D341Med (cell line): ENCODE measurements at regions not wholly inside any gene's neighbourhood (a gene's known extent, or its start where the extent isn't known, plus 50 kb on each side); places are given as distances from the start of the nearest gene placed in this dataset.

Experiments used
- DNase-seq: peaks from one replicate; pipeline ENCODE4 v3.0.0; 2012; ENCODE audit warnings: low spot score

DNA sequence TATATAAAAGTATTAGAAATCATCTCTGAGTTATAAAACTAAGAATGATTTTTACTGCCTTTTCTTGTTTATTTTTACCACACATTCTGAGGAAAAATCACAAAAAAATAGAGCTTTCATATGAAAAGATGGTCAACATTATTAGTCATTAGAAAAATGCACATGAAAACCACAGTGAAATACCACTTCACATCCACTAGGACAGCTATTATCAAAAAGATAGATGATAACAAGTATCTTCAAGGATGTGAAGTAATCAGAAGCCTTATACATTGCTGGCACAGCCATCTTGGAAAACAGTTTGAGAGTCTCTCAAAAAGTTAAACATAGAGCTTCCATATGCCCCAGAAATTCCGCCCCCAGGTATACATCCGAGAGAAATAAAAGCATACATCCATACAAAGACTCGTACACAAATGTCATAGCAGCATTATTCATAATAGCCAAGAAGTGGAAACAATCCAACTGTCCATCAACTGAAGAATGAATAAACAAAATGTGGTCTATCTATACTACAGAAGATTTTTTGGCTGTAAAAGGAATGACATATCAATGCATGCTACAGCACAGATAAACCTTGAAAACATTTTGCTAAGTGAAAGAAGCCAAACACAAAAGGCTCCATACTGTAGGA is 523.9 kb downstream of the FUT8 start:
- no peak for DNase-seq

DNA sequence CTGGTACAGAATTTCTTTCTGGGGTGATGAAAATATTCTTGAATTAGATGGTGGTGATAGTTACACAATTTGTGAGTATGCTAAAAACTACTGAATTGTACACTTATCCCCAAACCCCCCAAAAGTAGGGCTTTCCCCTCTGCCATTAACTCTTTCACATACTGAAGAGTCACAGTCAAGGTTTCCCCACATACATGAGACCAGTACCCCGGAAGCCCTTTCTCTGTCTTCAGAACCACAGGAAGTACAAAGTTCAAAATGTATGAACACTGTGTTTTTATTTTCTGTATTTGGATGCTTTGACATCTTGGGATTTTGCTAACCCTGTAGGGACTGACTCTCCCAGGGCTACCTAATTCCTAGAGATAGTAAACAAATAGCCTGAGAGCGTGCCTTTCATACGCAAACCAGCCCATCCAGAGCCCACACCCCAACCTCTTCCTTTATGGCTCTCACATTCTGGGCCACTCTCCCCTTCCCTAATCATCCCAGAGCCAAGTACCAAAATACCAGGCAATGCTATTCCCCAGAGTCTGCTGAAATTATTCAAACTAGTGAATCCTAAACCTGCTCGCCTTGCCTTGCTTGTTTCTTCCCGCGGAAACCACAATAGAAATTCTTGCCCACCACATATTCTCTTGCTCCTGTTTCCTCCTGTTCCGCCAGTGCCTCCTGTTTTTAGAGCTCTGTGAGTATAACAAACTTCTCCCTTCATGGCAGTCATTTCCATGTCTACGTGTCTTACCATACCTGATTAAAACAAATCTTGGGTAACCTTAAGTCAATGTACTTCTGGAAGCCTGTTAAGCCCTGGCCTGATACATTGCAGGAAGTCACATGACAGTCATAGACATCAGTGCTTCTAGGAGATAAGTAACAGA is 524.8 kb downstream of the FUT8 start:
- no peak for DNase-seq

- DNase-seq = no peak
Measured at GRCh38 chr14:65937960-65938316, 525.4 kb downstream of the FUT8 start.

DNA sequence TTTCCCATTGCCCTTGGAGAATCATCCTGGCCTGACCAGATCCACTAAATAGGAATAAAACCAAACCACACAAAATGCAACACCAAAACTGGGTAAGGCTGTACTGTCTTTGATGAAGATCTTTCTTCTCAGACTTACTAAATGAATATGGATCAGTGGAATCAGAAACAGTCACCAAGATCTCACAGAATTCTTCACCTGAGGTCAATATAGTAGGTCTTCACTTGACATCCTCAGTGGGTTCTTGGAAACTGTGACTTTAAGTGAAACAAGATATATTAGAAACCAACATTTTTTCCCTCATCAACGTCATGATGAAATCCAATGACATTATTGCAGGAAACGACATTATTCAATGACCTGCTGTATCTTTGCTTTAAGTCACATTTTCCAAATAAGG is 526.2 kb downstream of the FUT8 start:
- DNase-seq = no peak

DNA sequence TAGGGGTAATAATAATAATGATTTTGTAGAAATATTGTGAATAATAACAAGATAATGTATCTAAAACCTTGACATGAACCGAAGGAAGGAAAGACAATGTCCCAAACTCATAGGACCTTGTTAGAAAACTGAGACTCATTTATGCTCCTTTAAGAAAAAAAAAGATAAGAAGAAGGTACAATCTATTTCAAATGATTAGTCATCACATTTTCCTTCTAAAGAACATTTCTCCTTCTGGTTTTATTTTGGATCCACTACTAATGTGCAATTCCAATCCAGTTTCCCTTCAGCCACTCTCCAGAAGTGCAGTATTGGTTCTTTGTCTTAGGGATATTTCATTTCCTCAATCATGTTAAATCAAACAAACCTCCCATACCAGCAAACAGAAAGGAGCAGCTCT is 526.7 kb downstream of the FUT8 start:
- no peak for DNase-seq

DNA sequence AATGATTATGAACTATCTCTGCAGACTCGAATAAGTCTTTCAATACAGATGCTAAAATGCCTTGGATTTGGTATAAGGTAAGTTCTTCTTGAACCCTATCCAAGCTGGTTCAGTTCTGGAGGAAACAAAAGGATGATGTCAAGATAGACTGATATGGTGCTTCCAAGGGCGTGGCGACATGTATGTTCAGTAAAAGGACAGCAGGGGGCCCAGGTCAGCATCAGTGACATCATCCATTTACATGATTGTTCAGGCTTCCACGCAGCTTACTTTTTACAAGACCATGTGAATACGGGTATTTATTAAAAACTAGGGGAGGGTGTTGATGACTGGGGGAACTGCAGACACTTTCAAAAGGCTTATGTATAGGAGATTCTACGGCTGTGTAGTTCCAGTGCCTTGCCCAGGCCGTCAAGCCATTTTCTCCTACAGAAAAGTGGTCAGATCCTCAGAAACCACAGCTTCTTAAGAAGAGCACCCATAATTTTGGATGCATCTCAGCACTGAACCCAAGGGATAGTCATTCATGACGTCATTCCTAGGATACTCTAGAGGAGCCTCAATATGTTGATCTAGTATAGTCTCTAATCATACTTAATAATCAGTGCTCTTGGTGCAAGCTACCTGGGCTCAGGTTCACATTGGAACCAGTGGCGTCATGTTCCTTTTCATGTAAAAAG is 527.7 kb downstream of the FUT8 start:
- DNase-seq = peak; percentile 61

GRCh38 chr14:65941091-65941490 is 528.6 kb downstream of the FUT8 start:
- DNase-seq = no peak

DNA sequence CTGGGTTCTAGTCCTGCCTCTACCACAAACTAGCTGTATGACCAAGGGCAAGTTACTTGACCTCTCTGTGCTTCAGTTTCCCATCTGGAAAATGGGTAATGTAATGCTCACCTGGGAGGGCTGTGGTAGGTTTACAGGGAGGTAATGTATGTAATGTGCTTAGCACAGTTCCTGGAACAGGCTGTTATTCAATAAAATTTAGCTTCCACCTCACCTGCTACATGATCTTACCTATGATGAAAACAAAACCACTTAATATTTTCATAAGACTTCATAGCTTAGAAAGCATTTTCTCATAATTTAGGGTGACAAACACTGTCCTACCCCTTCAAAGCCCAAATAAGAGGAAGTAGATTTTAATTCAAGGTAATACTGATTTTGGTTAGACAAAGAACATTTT is 530.6 kb downstream of the FUT8 start:
- DNase-seq = no peak

DNA sequence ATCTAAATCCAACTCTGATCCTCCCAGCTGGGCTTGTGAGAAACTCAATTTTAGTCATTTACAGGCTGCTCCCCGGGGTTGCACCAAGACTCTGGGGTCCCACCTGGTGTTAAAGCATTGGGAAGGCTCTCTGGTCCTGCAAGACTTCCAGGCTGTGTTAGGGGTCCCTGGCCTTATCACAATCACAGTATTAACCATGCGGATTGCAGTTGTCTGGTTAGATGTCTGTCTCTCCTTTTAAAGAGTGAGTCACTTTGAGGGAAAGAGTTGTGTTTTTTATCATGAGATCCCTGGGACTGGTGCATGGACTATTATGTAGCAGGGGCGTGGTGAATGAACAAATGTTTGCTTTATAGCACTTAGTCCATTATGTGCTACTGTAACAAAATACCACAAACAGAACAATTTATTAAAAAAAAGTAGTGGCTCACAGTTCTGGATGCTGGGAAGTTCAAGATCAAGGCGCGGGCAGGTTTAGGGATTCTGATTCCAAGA is 531.4 kb downstream of the FUT8 start:
- no peak for DNase-seq

- no peak for DNase-seq
Measured at GRCh38 chr14:65945327-65945726, 532.8 kb downstream of the FUT8 start.

GRCh38 chr14:65946494-65946893 is 534.0 kb downstream of the FUT8 start:
- no peak for DNase-seq

DNA sequence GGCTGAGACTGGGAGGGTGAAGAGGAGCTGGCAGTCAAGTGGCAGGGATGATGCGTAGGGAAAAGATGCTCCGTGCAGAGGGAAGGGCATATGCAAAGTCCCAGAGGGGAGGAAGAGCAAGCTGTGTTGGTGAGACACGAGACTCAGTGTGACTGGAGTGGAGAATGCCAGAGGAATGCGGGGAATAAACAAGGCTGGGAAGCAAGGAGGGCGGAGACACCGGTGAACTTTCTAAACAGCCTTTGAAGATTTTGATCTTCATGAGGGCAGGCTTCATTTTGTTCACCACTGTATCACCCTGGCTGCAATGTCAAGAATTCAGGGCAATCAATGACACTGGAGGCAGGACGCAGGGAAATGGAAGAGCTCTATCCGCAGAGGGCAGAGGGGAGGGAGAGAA is 535.8 kb downstream of the FUT8 start:
- no peak for DNase-seq

- DNase-seq = no peak
Measured at GRCh38 chr14:65949711-65950516, 536.3 kb upstream of the CCDC196 start.

- DNase-seq = no peak
Measured at GRCh38 chr14:65954942-65955341, 531.2 kb upstream of the CCDC196 start.

- no peak for DNase-seq
Measured at GRCh38 chr14:65957631-65958205, 528.5 kb upstream of the CCDC196 start.

- DNase-seq = peak; percentile 48
Measured at GRCh38 chr14:65958664-65959562, 527.3 kb upstream of the CCDC196 start.

- DNase-seq = no peak
Measured at GRCh38 chr14:65959563-65960024, 526.6 kb upstream of the CCDC196 start.

- peak; percentile 59 for DNase-seq
Measured at GRCh38 chr14:65961004-65961403, 525.2 kb upstream of the CCDC196 start.

GRCh38 chr14:65962952-65963351 is 523.2 kb upstream of the CCDC196 start:
- DNase-seq = no peak

DNA sequence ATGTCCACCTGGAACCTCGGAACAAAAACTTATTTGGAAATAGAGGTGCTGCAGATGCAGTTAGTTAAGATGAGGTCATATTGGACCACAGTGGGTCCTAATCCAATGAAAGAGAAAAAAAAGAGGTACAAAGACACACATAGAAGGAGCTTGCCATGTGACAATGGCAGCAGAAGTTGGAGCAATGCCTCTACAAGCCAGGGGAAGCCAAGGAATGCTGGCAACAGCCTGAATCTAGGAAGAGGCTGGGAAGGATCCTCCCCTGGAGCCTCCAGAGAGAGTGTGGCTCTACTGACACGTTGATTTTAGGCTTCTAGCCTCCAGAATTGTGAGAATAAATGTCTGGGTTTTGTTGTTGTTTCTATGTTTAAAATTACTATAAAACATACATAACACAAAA is 521.8 kb upstream of the CCDC196 start:
- no peak for DNase-seq

- no peak for DNase-seq
Measured at GRCh38 chr14:65966188-65966587, 520.0 kb upstream of the CCDC196 start.
